GM13977 (cell line): ENCODE measurements at regions not wholly inside any gene's neighbourhood (a gene's known extent, or its start where the extent isn't known, plus 50 kb on each side); places are given as distances from the start of the nearest gene placed in this dataset.

Source experiments
- DNase-seq: peaks from one replicate; pipeline ENCODE4 v3.0.0; 2012; ENCODE audit warnings: low spot score
- in situ Hi-C: fragments of 300-500 bp; cut with MboI; formaldehyde crosslinking; loops from one replicate; pipeline ENCODE4 v1.12.0; 2022; ENCODE audit warnings: low sequenced_read_pairs, low pct_unique_long_range_greater_than_20kb, mixed read lengths, inconsistent platforms; ENCODE audit not compliant: unreplicated experiment
- TF ChIP-seq, protein P1 (sequence below): IDR thresholded peaks from 2 replicates; pipeline ENCODE4 v1.5.1; 2012; ENCODE audit warnings: mild to moderate bottlenecking, control low read depth; ENCODE audit not compliant: insufficient read depth; ENCODE audit errors: extremely low read depth, missing control alignments

DNA sequence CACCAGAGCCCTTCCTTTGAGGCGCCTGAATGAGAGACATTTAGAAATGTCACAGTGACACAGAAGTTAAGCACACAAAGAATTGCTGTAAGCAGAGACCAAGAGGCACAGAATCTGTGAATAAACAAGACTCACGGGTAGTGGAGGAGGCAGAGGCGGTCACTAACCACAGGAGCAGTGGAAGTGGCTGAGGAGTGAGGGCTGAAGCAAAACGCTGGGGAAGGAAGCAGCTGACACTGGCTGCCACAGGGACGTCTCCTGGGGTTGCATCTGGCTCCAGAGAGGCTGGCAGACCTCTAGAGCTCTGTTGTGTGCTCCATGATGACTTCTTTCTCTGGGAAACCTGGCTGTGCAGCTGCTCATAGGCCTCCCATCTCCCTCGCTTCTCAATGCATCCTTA is 65.0 kb upstream of the SLC2A12 start:
- TF ChIP-seq, protein P1, sequence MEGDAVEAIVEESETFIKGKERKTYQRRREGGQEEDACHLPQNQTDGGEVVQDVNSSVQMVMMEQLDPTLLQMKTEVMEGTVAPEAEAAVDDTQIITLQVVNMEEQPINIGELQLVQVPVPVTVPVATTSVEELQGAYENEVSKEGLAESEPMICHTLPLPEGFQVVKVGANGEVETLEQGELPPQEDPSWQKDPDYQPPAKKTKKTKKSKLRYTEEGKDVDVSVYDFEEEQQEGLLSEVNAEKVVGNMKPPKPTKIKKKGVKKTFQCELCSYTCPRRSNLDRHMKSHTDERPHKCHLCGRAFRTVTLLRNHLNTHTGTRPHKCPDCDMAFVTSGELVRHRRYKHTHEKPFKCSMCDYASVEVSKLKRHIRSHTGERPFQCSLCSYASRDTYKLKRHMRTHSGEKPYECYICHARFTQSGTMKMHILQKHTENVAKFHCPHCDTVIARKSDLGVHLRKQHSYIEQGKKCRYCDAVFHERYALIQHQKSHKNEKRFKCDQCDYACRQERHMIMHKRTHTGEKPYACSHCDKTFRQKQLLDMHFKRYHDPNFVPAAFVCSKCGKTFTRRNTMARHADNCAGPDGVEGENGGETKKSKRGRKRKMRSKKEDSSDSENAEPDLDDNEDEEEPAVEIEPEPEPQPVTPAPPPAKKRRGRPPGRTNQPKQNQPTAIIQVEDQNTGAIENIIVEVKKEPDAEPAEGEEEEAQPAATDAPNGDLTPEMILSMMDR, result no peak
- no peak for DNase-seq
- in situ Hi-C loops, result no loop called here

DNA sequence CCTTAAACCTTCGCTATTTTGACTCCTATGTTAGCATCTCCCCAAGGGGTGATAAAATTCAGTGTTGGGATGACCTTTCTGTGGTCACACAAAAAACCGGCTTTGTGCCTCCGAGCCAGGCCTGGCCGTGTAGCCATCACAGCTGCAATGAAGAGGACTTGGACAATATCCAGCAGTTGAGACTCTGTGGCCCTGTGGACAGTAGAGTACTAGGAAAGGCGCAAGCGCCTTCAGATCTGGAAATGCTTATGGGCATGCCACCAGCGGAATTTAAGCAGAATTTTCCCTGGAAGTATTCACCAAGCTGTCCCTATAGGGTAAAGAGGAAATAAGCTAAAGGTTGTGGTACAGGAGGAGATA is 63.3 kb upstream of the SLC2A12 start:
- in situ Hi-C loops, result no loop called here
- DNase-seq, result no peak
- TF ChIP-seq, protein P1, result no peak

DNA sequence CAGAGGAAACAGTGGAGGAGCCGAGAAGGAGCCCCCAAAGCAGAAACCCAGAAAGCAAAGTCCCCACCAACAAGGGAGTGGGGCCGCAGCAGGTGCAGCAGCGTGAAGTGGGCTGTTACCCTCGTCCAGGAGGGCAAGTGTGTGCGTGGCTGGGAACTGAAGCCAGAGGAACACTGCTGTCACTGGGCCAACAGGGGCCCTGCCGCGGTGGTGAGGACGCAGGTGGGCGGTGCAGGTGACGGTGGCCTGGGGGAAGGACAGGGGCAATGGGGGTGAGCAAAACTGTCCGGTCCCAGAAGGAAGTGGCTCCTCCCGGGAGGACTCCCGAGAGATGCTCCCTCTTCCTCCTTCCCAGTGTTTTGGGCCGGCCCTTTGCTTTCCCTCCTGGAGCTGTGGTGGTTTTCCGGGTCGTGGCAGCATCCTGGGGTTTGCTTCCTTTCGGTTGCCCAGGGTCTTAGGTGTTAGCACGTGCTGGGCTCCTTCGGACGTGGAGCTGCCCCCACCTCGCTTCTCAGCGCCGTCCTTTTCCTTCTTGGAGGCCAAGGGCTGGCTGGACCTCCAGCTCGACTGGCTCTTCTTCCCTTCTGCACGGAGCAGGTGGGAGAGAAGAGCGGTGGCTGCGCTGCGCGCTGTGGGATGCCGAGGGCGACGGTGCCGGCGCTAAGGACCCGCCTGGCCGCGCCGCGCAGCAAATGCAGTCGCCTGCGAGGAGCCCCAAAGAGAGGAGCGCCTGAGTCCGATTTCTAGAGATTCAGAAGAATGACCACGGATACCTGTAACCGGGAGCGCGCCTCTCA is 62.7 kb upstream of the SLC2A12 start:
- in situ Hi-C loops, result no loop called here
- TF ChIP-seq, protein P1, result no peak
- DNase-seq, result no peak

DNA sequence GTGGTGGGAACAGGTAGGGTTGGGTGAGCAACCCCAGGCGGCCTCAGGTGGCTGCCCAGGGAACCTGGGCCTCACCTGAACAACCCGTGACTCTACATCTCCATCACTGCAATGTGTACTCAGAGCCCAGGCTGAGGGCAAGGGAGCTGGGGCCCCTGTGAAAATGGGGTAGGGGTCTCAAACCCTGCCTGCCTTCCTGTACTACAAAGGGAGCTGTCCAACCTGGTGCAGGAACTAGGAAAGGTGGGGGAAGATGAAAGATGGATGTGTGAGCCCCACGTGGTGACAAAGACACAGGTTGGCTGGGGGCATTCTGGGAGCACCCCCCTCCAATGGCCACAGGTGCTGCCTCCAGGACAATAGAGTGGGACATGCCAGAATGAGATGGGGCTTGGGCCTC is 62.1 kb upstream of the SLC2A12 start:
- DNase-seq, result no peak
- in situ Hi-C loops, result no loop called here
- TF ChIP-seq, protein P1, result no peak

DNA sequence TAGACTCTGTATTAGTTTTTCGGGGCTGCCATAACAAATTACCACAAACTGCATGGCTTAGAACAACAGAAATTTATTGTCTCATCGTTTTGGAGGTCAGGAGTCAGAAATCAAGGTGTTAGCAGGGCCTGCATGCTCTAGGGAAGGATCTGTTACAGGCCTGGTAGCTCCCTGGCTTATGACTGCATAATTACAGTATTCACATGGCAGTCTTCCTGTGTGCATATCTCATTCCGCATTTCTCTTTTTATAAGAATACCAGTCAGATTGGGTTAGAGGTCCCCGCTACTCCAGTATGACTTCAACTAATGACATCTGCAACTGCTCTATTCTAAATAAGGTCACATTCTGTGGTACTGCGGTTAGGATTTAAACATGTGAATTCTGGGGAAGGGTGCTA is 59.3 kb upstream of the SLC2A12 start:
- DNase-seq, result no peak
- TF ChIP-seq, protein P1, result no peak
- in situ Hi-C loops, result no loop called here

DNA sequence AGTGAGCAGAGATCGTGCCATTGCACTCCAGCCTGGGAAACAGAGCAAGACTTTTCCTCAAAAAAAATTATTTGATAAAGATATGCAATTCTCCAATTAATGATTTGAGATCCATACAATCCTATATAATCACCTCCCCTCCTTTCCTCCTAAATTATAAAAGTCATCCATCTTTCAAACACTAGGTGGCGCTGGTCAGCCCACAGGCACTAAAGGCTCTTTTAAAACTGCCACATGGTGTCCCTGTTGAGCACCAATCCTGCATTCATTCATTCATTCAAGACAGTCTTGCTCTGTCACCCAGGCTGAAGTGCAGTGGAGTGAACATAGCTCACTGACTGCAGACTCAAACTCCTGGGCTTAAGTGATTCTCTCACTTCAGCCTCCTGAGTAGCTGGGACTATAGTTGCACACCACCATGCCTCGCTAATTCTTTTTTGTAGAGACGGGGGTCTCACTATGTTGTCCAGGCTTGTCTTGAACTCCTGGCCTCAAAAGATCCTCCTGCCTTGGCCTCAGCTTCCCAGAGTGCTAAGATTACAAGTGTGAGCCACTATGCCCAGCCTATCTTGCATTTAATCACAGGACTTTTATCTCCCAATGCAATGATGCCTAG is 58.7 kb upstream of the SLC2A12 start:
- TF ChIP-seq, protein P1, result peak; percentile 96
- in situ Hi-C loops, result no loop called here
- peak; percentile 81 for DNase-seq

DNA sequence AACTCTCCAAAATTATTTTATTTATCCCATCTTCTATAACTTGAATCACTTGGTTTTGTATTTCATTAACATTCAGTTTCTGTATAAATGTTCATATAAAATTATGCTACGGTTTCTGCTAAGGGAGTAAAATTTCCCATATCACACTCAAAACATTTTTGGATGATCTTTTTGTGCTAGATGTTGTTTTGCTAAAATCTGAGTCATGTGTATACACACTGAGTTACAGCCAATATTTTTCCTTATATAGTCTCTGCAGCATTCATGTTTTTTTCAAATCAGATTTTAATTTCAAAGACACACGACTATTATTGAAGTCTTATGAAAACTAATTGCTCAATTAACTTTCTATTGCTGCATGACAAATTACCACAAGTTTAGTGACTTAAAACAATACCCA is 54.3 kb upstream of the SLC2A12 start:
- TF ChIP-seq, protein P1, result no peak
- in situ Hi-C loops, result no loop called here
- no peak for DNase-seq
